HG02938 (cell line): ENCODE measurements at regions not wholly inside any gene's neighbourhood (a gene's known extent, or its start where the extent isn't known, plus 50 kb on each side); places are given as distances from the start of the nearest gene placed in this dataset.
"Not testable (repeated sequence)": the region's sequence is repeated elsewhere in the genome, so short reads cannot be mapped to it uniquely, and the experiment has no call there.

Source experiments
- ATAC-seq: cut with Tn5 transposase; IDR thresholded peaks from one replicate; pipeline ENCODE4 v1.9.1; 2021; ENCODE audit warnings: mild to moderate bottlenecking, moderate library complexity; ENCODE audit not compliant: unreplicated experiment

DNA sequence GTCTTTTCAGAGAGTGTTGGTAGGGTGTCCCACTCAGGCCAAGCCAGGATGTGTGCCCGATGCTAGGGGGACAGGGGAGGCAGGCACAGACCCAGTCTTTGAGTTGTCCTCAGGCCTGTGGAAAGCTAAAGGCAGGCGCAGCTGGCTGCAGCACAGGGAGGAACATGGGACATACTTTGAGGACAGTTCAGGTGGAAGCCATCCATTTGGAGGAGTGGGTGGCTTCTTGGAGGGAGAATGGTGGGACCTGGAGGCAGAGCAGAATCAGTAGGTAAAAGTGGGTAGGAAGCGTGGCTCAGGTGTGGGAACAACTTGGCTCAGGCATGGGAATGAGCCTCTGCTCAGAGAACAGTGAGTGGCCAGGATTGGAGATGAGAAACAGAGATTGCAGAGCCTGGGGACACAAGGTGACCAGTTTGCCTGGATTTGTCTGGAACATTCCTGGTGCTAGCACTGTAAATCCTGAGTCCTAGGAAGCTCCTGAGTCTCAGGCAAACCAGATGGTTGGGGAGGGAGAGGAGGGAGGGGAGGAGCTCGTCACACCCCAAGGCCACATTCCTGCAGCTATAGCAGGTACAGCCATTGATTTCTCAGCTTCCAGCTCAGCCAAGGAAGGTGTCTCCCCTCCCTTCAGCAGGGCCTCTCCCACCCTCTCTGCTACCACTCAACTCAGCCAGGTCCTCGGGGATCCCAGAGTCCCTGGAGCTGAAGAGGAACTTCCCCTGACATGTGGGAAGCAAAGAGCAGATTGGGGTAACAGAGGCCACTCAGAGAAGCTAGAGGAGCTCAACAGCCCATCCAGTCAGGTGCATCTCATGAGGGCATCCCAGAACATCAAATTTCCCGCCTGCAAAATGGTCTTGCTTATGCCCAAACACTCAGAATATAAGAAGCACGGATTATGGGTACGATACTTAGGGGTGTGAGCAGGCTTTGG lies 65.2 kb upstream of the TINAGL1 start:
- no peak for ATAC-seq

DNA sequence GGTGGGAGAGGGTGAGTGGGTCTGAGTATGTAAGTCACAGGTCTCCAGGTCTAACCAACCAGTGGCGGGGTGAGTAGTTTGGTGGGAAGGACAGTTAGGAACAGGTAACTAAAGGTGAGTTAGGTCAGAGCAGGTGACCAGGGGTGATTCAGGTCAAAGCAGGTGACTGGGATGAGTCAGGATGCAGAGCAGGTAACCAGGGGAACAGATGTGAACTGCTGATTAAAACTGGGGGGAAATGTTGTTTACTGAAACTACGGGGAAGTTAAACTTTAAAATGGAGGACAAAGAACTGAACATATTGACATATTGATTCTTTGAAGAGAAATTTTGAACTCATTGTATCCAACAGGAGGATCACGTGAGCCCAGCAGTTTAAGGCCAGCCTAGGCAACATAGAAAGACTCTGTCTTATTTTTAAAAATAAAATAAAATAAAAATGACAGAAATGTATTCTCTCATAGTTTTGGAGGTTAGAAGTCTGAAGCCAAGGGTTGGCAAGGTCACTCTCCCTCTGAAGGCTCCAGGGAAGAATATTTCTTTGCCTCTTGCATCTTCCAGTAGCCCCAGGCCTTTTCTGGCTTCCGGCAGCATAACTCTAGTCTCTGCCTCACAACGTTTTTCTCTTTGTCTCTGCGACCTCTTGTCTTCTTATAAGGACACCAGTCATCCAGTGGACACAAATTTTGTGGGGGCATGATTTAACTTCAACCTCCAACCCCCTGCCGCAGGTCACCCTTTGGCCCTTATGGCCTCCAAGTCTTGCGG lies 64.3 kb upstream of the TINAGL1 start:
- ATAC-seq, result no peak

DNA sequence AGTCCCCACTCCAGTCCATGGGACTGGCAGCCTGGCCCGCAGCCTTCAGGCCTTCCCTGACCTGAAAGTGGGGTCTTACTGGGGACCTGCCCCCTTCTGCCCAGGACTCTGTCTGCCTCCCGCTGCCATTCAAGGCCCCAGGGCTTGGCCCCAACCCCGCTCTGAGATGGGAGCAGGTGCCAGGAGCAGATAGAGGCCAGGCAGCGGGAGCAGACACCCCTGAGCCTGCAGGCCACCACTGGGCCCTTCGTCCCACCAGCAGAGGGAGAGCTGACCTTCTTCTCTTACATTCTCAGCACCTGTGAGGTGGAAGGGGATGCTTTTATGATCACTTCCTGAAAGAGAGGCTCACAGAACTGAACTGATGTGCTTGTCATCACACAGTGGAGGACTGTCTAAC lies 62.2 kb upstream of the TINAGL1 start:
- no peak for ATAC-seq

DNA sequence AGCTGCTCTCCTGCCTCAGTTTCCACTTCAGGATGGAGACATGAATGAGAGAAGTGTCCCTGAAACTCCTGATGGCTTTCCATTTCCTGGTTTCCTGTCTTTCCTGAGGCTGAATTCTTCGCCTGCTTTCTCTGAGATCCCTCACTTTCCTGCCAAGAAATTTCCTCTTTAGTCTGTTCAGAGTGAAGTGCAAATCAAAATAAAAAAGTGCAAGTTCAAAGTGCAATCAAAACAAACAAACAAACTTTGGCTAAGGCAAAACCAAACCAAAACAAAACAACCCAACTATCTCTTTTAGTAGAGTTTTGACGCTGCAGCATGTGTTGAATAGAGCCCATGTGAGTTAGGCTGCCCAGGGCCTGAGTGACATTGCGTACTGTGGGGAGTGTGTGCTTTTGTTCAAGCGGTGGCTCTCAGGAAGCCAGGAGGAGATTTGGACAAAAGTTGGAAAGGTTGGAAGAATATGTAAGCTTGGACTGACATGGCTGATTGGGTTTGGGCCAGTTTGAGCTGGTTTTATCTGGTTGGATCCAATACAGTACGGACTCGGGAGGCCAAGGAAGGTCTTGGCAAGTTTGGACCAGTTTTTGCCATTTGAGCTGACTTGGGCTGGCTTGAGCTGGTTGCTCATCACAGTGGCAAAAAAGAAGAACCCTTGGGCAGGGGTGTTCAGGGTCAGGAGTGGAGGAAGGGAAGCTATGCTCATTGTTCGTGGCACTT lies 61.1 kb upstream of the TINAGL1 start:
- ATAC-seq, result no peak

DNA sequence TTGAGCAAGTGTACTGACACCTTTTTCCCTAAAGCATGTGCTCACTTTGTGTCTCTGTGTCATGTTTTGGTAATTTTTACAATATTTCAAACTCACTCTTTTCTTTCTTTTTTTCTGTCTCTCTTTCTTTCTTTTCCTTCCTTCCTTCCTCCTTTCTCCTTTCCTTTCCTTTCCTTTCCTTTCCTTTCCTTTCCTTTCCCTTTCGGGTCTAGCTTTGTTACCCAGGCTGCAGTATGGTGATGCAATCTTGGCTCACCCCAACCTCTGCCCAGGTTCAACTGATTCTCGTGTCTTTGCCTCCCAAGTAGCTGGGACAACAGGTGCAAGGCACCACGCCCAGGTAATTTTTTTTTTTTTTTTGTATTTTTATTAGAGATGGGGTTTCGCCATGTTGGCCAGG lies 60.4 kb upstream of the TINAGL1 start:
- no peak for ATAC-seq

DNA sequence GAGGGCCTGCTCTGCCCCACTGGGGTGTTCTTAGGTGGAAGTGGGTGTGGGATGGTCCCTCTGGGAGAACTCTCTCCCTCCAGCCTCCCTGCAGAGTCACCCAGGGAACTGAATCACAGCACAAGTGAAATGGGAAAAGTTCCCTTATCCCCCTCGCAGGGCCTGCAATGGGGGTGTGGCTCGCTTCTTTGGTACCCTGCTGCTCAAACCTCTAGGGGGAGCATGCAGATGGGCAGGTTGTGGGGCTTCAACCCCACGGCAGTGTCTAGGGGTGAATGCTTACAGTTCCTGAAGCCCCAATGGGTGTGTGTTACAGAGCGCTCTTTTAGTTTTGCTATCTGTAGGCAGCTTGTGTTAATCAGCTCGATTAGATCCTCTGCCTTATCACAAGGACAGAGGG lies 59.0 kb upstream of the TINAGL1 start:
- no peak for ATAC-seq

DNA sequence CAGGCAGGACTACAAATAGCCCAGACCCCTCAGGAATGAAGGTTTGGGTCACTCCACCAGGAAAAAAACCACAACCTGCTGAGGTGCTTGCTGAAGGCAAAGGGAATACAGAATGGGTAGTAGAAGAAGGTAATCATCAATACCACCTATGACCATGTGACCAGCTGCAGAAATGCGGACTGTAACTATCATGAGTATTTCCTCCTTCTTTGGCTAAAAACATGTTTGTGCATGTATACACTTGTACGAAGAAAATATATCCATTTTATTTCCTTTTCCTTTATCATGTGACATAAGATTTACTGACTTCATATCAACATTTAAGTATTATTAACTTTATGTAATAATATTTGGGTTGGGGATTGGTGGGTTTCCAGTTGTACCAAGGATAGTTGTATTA lies 58.3 kb upstream of the TINAGL1 start:
- not testable (repeated sequence) for ATAC-seq

DNA sequence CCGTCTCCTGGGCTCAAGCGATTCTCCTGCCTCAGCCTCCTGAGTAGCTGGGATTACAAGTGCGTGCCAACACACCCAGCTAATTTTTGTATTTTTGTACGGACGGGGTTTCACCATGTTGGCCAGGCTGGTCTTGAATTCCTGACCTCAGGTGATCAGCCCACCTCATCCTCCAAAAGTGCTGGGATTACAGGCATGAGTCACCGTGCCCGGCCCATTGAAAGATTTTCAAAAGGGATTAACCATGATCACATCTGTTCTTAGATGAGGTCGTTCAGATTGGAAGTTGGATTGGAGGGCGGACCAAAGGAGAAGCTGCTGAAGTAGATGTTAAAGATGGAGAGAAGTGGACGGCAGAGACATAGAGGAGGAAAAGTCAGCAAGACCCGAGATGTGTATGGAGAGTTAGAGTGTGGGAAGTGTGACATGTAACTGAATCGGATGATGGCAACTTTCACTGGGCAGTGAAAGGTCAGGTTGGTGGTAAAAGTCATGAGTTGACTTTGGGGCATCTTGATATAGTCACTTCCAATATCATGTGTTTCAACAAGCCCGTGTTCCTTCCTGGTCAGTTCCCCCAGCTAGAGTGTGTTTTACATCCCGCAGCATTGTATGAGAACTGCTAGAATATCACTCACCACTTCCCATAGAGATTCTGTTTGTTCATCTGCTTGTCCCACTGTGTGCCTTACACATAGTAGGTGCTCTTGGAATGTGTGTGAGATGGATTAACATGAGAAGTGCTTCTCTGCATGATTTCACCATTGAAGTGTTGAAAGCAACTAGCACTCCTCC lies 54.4 kb upstream of the TINAGL1 start:
- no peak for ATAC-seq

DNA sequence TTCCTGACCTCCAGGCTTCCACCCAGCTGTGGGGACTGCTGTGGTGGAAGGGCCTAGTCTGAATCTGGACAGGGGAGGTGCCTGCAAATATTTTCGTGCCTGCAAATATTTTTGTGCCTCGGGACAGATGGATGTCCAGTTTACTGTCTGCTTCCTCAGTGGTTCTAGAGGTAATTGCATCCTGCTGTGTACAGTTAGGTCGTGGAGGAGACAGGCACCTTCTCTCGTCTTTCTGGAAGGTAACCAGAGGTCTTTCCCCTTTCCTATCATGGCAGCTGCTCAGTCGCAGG lies 53.8 kb upstream of the TINAGL1 start:
- ATAC-seq, result no peak

DNA sequence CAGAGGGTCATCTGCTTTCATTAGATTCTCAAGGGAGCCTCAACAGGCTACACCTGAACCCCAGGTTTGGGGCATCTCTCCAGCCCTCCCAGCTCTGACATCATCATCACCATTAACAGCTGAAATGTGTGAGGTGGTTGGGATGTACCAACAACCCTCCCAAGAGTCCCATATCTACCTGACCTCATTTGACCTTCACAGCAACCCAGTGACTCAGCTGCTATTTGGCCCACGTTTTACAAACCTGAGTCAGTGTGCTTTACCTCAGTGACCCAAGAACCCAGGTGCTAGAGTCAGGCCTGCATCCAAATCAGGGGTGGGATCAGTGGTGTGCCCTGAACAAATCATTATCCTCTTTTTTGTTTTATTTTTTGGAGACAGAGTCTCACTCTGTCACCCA lies 53.3 kb upstream of the TINAGL1 start:
- ATAC-seq, result no peak

DNA sequence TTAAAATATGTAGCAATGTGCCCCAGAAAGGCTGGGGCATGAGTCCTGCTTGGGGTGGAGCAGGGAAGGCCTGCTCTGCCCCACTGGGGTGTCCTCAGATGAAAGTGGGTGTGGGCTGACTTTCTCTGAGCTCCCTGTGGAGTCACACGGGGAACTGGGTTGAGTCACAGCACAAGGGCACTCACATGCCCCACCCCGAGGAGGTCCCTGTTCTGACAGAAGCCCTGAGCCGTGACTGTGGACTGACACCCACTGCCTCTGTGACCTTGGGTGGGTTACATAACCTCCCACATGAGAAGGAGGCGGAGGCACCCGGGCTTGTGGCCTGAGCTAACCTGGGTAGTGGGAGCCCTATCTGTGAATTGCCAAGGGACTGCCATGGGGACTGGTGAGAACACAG lies 52.5 kb upstream of the TINAGL1 start:
- ATAC-seq, result no peak

DNA sequence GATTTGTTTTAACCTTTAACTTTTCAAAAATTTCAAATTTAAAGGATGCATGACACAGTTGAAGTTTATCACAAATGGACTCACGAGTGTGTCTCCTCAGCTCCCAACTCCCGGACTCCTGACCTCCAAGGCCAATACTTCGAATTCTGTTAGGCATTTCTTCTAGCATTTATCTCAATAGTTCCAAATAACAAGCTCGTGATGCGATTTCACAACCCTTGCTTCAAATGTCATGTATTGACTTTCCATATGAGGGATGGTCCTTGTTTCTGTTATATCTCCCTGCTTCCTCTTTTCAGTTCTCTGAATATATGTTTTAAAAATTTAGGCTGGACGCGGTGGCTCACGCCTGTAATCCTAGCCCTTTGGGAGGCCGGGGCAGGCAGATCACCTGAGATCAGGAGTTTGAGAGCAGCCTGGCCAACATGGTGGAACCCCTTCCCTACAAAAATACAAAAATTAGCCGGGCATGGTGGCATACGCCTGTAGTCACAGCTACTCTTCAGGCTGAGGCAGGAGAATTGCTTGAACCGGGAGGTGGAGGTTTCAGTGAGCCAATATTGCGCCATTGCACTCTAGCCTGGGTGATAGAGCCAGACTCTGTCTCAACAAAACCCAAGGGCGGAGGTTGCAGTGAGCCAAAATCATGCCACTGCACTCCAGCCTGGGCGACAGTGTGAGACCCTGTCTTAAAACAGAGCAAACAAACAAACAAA lies 52.0 kb upstream of the TINAGL1 start:
- ATAC-seq, result no peak
